GM12892 (cell line): ENCODE measurements at regions not wholly inside any gene's neighbourhood (a gene's known extent, or its start where the extent isn't known, plus 50 kb on each side); places are given as distances from the start of the nearest gene placed in this dataset.

Source experiments
- POLR2AphosphoS5 ChIP-seq: IDR thresholded peaks from 2 replicates; pipeline ENCODE4 v1.6.1; 2011; ENCODE audit warnings: low read depth, low read length, control low read depth
- TAF1 ChIP-seq: IDR thresholded peaks from 2 replicates; pipeline ENCODE4 v1.6.1; 2011; ENCODE audit warnings: low read depth, mild to moderate bottlenecking, control low read depth, low read length, borderline replicate concordance

DNA sequence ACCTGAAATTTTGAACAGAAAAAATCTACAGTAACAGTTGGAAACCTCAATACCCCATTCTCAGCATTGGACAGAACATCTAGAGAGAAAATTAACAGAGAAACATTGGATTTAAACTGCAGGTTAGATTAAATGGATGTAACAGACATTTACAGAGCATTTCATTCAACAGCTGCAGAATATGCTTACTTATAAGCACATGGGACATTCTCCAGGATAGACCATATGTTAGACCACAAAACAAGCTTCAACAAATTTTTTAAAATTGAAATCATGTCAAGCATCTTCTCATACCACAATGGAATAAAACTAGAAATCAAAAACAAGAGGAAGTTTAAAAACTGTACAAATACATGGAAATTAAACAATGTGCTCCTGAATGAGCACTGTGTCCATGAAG is 316.3 kb downstream of the FAM170A start:
- TF ChIP-seq POLR2AphosphoS5 (no peak), TAF1 (no peak)
